ENCODE measurements at regions not wholly inside any gene's neighbourhood (a gene's known extent, or its start where the extent isn't known, plus 50 kb on each side); places are given as distances from the start of the nearest gene placed in this dataset.

GRCh38 chr2:217684431-217685254, 318.2 kb downstream of the TNS1 start:
- ATAC-seq, result no peak
- no peaks in the 10 kb centered on the region for H3K4me1 Mint-ChIP-seq
- no peak overlapping the region for H3K27ac Mint-ChIP-seq
- DNase-seq, result no peak
- H3K9me3 Mint-ChIP-seq, result no peaks in the 10 kb centered on the region
- H3K4me3 Mint-ChIP-seq, result no peak overlapping the region
- H3K27me3 Mint-ChIP-seq, result no peaks in the 10 kb centered on the region

- H3K27me3 Mint-ChIP-seq, result no peaks in the 10 kb centered on the region
- no peaks in the 10 kb centered on the region for H3K9me3 Mint-ChIP-seq
- no peak overlapping the region for H3K27ac Mint-ChIP-seq
- no peak for ATAC-seq
- DNase-seq, result no peak
- H3K4me1 Mint-ChIP-seq, result no peaks in the 10 kb centered on the region
- no peak overlapping the region for H3K4me3 Mint-ChIP-seq
Measured at GRCh38 chr2:217683106-217683870, 319.5 kb downstream of the TNS1 start.

- H3K4me1 Mint-ChIP-seq, result no peaks in the 10 kb centered on the region
- no peaks in the 10 kb centered on the region for H3K27me3 Mint-ChIP-seq
- H3K9me3 Mint-ChIP-seq, result peaks cover 0 to 6% of the 10 kb centered on the region in 2 donors
- no peak overlapping the region for H3K27ac Mint-ChIP-seq
- ATAC-seq (no peak), DNase-seq (no peak)
- H3K4me3 Mint-ChIP-seq, result no peak overlapping the region
Measured at GRCh38 chr2:217681791-217682190, 321.0 kb downstream of the TNS1 start.

GRCh38 chr2:217680381-217680780, 322.4 kb downstream of the TNS1 start:
- DNase-seq, result no peak
- no peak for ATAC-seq
- Mint-ChIP-seq H3K4me3 (no peak overlapping the region), H3K9me3 (peaks cover 0 to 6% of the 10 kb centered on the region in 2 donors), H3K4me1 (no peaks in the 10 kb centered on the region), H3K27ac (no peak overlapping the region), H3K27me3 (no peaks in the 10 kb centered on the region)

GRCh38 chr2:217673627-217674026, 329.2 kb downstream of the TNS1 start:
- DNase-seq, result no peak

GRCh38 chr2:217672472-217672871, 330.3 kb downstream of the TNS1 start:
- no peak for DNase-seq
- H3K4me3 Mint-ChIP-seq, result no peak overlapping the region
- no peak overlapping the region for H3K27ac Mint-ChIP-seq

More at GRCh38 chr2:217673627-217674026, 329.2 kb downstream of the TNS1 start:
- H3K27me3 Mint-ChIP-seq, result no peaks in the 10 kb centered on the region
- H3K4me3 Mint-ChIP-seq, result no peak overlapping the region
- no peaks in the 10 kb centered on the region for H3K4me1 Mint-ChIP-seq
- H3K9me3 Mint-ChIP-seq, result peaks cover 4 to 15% of the 10 kb centered on the region in 2 donors
- H3K27ac Mint-ChIP-seq, result no peak overlapping the region
- no peak for ATAC-seq

GRCh38 chr2:217671871-217672270, 330.9 kb downstream of the TNS1 start:
- H3K9me3 Mint-ChIP-seq, result peaks cover 4 to 9% of the 10 kb centered on the region in 2 donors
- H3K27ac Mint-ChIP-seq, result peak overlapping the region in 1 of 2 donors; percentile 44
- ATAC-seq, result no peak

More at GRCh38 chr2:217672472-217672871, 330.3 kb downstream of the TNS1 start:
- Mint-ChIP-seq H3K9me3 (peaks cover 4 to 12% of the 10 kb centered on the region in 2 donors), H3K27me3 (no peaks in the 10 kb centered on the region), H3K4me1 (no peaks in the 10 kb centered on the region)
- ATAC-seq, result no peak

GRCh38 chr2:217671075-217671474, 331.7 kb downstream of the TNS1 start:
- ATAC-seq (no peak), DNase-seq (no peak)
- Mint-ChIP-seq H3K4me1 (peaks cover 12% of the 10 kb centered on the region), H3K27ac (no peak overlapping the region), H3K27me3 (no peaks in the 10 kb centered on the region), H3K4me3 (no peak overlapping the region), H3K9me3 (peaks cover 4 to 9% of the 10 kb centered on the region in 2 donors)

More at GRCh38 chr2:217671871-217672270, 330.9 kb downstream of the TNS1 start:
- Mint-ChIP-seq H3K4me3 (no peak overlapping the region), H3K4me1 (peaks cover 5% of the 10 kb centered on the region), H3K27me3 (no peaks in the 10 kb centered on the region)
- no peak for DNase-seq

- ATAC-seq (no peak), DNase-seq (no peak)
- Mint-ChIP-seq H3K27me3 (peaks cover 3% of the 10 kb centered on the region), H3K4me1 (peaks cover 20% of the 10 kb centered on the region), H3K9me3 (peaks cover 4 to 9% of the 10 kb centered on the region in 2 donors), H3K4me3 (no peak overlapping the region), H3K27ac (no peak overlapping the region)
Measured at GRCh38 chr2:217669831-217670230, 333.0 kb downstream of the TNS1 start.

GRCh38 chr2:217667512-217667911, 335.3 kb downstream of the TNS1 start:
- Mint-ChIP-seq H3K9me3 (peaks cover 0 to 7% of the 10 kb centered on the region in 2 donors), H3K4me1 (peaks cover 39% of the 10 kb centered on the region), H3K27me3 (peaks cover 6% of the 10 kb centered on the region), H3K4me3 (no peak overlapping the region), H3K27ac (peak overlapping the region in 1 of 2 donors; percentile 94)
- DNase-seq, result no peak
- ATAC-seq, result no peak

- Mint-ChIP-seq H3K27ac (peak overlapping the region; percentile 35 to 94), H3K27me3 (peaks cover 6% of the 10 kb centered on the region), H3K4me1 (peaks cover 40% of the 10 kb centered on the region), H3K4me3 (peak overlapping the region in 1 of 2 donors; percentile 6), H3K9me3 (peaks cover 0 to 7% of the 10 kb centered on the region in 2 donors)
- ATAC-seq, result no peak
- DNase-seq, result no peak
Measured at GRCh38 chr2:217667035-217667434, 335.8 kb downstream of the TNS1 start.

- DNase-seq, result peak; percentile 25 to 38
- H3K9me3 Mint-ChIP-seq, result peaks cover 0 to 7% of the 10 kb centered on the region in 2 donors
- no peak overlapping the region for H3K4me3 Mint-ChIP-seq
- peak; percentile 93 for ATAC-seq
- peak overlapping the region; percentile 35 to 94 for H3K27ac Mint-ChIP-seq
- H3K4me1 Mint-ChIP-seq, result peaks cover 47% of the 10 kb centered on the region
- H3K27me3 Mint-ChIP-seq, result peaks cover 6% of the 10 kb centered on the region
Measured at GRCh38 chr2:217666338-217666737, 336.5 kb downstream of the TNS1 start.

GRCh38 chr2:217664761-217665160, 338.0 kb downstream of the TNS1 start:
- peaks cover 63% of the 10 kb centered on the region for H3K4me1 Mint-ChIP-seq
- H3K27me3 Mint-ChIP-seq, result peaks cover 6% of the 10 kb centered on the region
- ATAC-seq, result no peak
- H3K27ac Mint-ChIP-seq, result peak overlapping the region in 1 of 2 donors; percentile 35
- H3K9me3 Mint-ChIP-seq, result peaks cover 0 to 7% of the 10 kb centered on the region in 2 donors
- no peak overlapping the region for H3K4me3 Mint-ChIP-seq
- DNase-seq, result no peak

GRCh38 chr2:217662984-217663602, 339.7 kb downstream of the TNS1 start:
- H3K4me1 Mint-ChIP-seq, result peaks cover 69% of the 10 kb centered on the region
- peaks cover 6% of the 10 kb centered on the region for H3K27me3 Mint-ChIP-seq
- H3K27ac Mint-ChIP-seq, result no peak overlapping the region
- H3K4me3 Mint-ChIP-seq, result no peak overlapping the region
- peaks cover 0 to 7% of the 10 kb centered on the region in 2 donors for H3K9me3 Mint-ChIP-seq
- ATAC-seq (peak; percentile 43), DNase-seq (no peak)

GRCh38 chr2:217661378-217661777, 341.4 kb downstream of the TNS1 start:
- Mint-ChIP-seq H3K4me1 (peaks cover 66% of the 10 kb centered on the region), H3K27me3 (peaks cover 6% of the 10 kb centered on the region), H3K27ac (no peak overlapping the region), H3K4me3 (no peak overlapping the region), H3K9me3 (peaks cover 0 to 7% of the 10 kb centered on the region in 2 donors)
- no peak for DNase-seq
- ATAC-seq, result no peak

Data from stimulated activated naive CD8-positive, alpha-beta T cell treated with anti-CD3 and anti-CD28 coated beads, Interleukin-15, amount 100 ng/mL, for 72 hours (primary cell).